NCI-H1092 treated with DMSO at 0.1 percent for 48 hours (cell line): ENCODE measurements at regions not wholly inside any gene's neighbourhood (a gene's known extent, or its start where the extent isn't known, plus 50 kb on each side); places are given as distances from the start of the nearest gene placed in this dataset.

Source experiments
- DNase-seq: peaks from one replicate; lab custom pipeline; 2025; lab: John Stamatoyannopoulos, UW

GRCh38 chr1:94734963-94735901 is 84.9 kb upstream of the SLC44A3 start:
- DNase-seq: no peak

GRCh38 chr1:94731891-94732290 is 88.3 kb upstream of the SLC44A3 start:
- DNase-seq: no peak

- no peak for DNase-seq
These were observed 89.7 kb upstream of the SLC44A3 start for GRCh38 chr1:94730450-94730849.

GRCh38 chr1:94729267-94729666 is 90.9 kb upstream of the SLC44A3 start:
- no peak for DNase-seq

GRCh38 chr1:94727846-94728715 is 92.1 kb upstream of the SLC44A3 start:
- DNase-seq: no peak

- no peak for DNase-seq
These were observed 93.0 kb upstream of the SLC44A3 start for GRCh38 chr1:94726981-94727685.

GRCh38 chr1:94725566-94725965 is 94.6 kb upstream of the SLC44A3 start:
- no peak for DNase-seq

- DNase-seq: no peak
These were observed 96.3 kb upstream of the SLC44A3 start for GRCh38 chr1:94723894-94724293.

GRCh38 chr1:94723463-94723862 is 96.7 kb upstream of the SLC44A3 start:
- no peak for DNase-seq

- no peak for DNase-seq
These were observed 98.0 kb upstream of the SLC44A3 start for GRCh38 chr1:94722181-94722580.

- no peak for DNase-seq
These were observed 98.9 kb upstream of the SLC44A3 start for GRCh38 chr1:94721240-94721639.

- no peak for DNase-seq
These were observed 100.0 kb upstream of the SLC44A3 start for GRCh38 chr1:94719926-94720793.

GRCh38 chr1:94716965-94717364 is 103.2 kb upstream of the SLC44A3 start:
- DNase-seq: no peak

GRCh38 chr1:94715321-94715720 is 104.8 kb upstream of the SLC44A3 start:
- DNase-seq: no peak

GRCh38 chr1:94714552-94714951 is 105.6 kb upstream of the SLC44A3 start:
- DNase-seq: no peak

GRCh38 chr1:94714152-94714551 is 106.0 kb upstream of the SLC44A3 start:
- DNase-seq: no peak

GRCh38 chr1:94713472-94714141 is 106.5 kb upstream of the SLC44A3 start:
- no peak for DNase-seq

- DNase-seq: no peak
These were observed 110.1 kb upstream of the SLC44A3 start for GRCh38 chr1:94709891-94710581.

- DNase-seq: no peak
These were observed 111.3 kb upstream of the SLC44A3 start for GRCh38 chr1:94708811-94709210.

- no peak for DNase-seq
These were observed 111.9 kb upstream of the SLC44A3 start for GRCh38 chr1:94708299-94708685.
